ENCODE measurements at regions not wholly inside any gene's neighbourhood (a gene's known extent, or its start where the extent isn't known, plus 50 kb on each side); places are given as distances from the start of the nearest gene placed in this dataset.

DNA sequence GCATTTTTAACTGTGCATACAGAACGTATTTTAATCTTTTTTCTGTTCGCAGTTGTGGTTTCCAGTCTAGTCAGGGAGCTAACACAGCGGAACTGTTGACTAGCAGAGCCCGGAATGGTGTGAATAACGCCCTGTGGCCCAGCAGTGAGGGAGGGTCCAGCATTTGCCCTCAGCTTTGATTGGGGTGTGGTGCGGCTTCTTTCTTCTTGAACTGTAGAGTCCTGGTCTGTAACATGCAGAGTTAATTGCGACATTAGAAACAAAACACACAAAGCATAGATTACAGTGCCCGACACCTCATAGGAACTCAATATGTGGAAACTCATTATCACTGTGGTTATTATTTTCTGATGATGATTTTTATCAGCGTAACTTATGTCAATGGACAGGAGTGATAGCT is 253.6 kb downstream of the SOX11 start:
- WGBS (ENCODE audit: low lambda C conversion rate, missing lambda C conversion rate), result 80% methylated on average over 9 of the region's 9 CpGs
- Histone ChIP-seq H3K4me2 (no peak overlapping the region), H3K9me3 (ENCODE audit: low read depth) (no peaks in the 10 kb centered on the region)

DNA sequence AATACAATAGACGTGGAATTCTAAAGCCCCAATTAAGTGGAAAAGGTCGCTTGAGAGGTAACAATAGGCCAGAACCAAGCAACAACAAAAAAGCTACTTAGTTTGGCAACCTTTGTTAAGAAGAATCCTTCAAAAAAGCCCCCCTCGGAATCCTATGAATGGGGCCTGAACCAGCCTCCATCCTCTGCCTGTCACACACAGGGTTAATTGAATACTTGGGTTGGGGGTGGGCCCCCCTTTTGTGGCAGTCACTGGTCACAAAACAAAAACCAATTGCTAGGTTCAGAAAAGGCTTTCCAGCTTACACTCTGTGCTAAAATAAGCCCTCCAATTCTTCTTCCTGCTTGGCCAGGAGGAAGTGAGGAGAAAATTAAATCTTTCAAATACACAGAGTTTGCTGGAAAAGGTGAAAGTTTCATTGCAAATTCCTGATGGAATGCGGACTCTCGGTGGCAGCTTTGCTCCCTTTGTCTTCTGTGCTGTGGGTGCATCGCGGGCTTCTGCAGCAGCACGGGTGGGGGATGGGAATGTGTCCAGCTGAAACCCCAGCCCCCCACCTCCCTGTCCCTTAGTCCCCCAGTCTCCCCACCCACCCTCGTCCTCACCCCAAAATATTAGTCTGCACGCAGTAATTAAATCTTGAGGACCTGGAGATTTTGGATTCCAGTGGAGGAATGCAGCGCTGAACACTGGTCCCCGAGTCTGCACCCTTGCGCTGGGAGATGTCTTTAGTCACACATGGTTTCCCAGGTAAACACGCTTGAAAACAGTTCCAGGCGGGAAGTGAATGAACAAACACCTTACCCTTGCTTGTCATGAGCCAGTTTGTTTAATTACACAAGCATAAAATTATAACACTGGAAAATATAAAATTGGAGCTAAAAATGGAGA is 254.3 kb downstream of the SOX11 start:
- TF ChIP-seq EZH2 (IDR thresholded peaks at IDR 0.05; ENCODE audit: borderline replicate concordance) (no peak), EZH2phosphoT487 (IDR thresholded peaks at IDR 0.05; ENCODE audit: low read depth, severe bottlenecking, unreplicated experiment) (no peak)
- TF ChIP-seq, protein P1, sequence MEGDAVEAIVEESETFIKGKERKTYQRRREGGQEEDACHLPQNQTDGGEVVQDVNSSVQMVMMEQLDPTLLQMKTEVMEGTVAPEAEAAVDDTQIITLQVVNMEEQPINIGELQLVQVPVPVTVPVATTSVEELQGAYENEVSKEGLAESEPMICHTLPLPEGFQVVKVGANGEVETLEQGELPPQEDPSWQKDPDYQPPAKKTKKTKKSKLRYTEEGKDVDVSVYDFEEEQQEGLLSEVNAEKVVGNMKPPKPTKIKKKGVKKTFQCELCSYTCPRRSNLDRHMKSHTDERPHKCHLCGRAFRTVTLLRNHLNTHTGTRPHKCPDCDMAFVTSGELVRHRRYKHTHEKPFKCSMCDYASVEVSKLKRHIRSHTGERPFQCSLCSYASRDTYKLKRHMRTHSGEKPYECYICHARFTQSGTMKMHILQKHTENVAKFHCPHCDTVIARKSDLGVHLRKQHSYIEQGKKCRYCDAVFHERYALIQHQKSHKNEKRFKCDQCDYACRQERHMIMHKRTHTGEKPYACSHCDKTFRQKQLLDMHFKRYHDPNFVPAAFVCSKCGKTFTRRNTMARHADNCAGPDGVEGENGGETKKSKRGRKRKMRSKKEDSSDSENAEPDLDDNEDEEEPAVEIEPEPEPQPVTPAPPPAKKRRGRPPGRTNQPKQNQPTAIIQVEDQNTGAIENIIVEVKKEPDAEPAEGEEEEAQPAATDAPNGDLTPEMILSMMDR (IDR thresholded peaks at IDR 0.05; ENCODE audit: poor library complexity), result no peak

More for the DNA sequence above, 253.6 kb downstream of the SOX11 start:
- Histone ChIP-seq H3K79me2 (no peaks in the 10 kb centered on the region), H3K4me1 (ENCODE audit: insufficient read depth) (no peaks in the 10 kb centered on the region), H2AFZ (no peak overlapping the region), H3K36me3 (replicated peaks; ENCODE audit: insufficient read depth, low read depth) (no peaks in the 10 kb centered on the region), H4K20me1 (ENCODE audit: insufficient read depth, poor library complexity, severe bottlenecking) (no peaks in the 10 kb centered on the region), H3K27me3 (no peaks in the 10 kb centered on the region), H3K9me2 (replicated peaks; ENCODE audit: insufficient read depth) (no peaks in the 10 kb centered on the region), H3K4me3 (no peak overlapping the region), H3K27ac (no peak overlapping the region)
- TF ChIP-seq EZH2phosphoT487 (IDR thresholded peaks at IDR 0.05; ENCODE audit: low read depth, severe bottlenecking, unreplicated experiment), result no peak
- TF ChIP-seq, protein P1 (IDR thresholded peaks at IDR 0.05; ENCODE audit: poor library complexity), result no peak
- TF ChIP-seq EZH2 (IDR thresholded peaks at IDR 0.05; ENCODE audit: borderline replicate concordance), result no peak
- DNase-seq (ENCODE audit: low spot score), result no peak

DNA sequence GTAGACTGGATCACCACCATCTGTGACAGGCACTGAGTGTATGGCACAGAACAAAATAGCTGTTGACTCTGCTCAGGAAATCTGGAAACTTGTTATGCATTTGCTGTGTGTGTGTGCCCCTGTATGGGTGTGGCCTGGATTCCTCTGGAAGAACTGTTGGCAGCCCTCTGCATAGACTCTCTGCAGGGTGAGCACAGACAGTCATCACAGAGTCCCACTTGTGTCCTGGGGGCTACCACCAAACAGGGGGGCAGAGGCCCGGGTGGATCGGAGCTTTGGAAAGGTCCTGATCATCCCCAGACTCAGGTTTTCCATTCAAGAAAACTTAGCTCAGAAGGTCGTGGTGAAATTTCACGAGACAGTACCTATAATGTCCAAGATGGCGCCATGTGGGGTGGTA is 258.6 kb downstream of the SOX11 start:
- Histone ChIP-seq H3K4me2 (no peak overlapping the region), H3K27me3 (no peaks in the 10 kb centered on the region), H3K27ac (no peak overlapping the region), H4K20me1 (ENCODE audit: insufficient read depth, poor library complexity, severe bottlenecking) (no peaks in the 10 kb centered on the region), H3K79me2 (no peaks in the 10 kb centered on the region), H3K9me3 (ENCODE audit: low read depth) (no peaks in the 10 kb centered on the region), H3K9me2 (replicated peaks; ENCODE audit: insufficient read depth) (no peaks in the 10 kb centered on the region), H3K4me1 (ENCODE audit: insufficient read depth) (no peaks in the 10 kb centered on the region), H3K36me3 (replicated peaks; ENCODE audit: insufficient read depth, low read depth) (no peaks in the 10 kb centered on the region), H3K4me3 (no peak overlapping the region), H2AFZ (no peak overlapping the region)
- WGBS (ENCODE audit: low lambda C conversion rate, missing lambda C conversion rate), result 87% methylated on average over 5 of the region's 5 CpGs
- no peak for DNase-seq (ENCODE audit: low spot score)
- TF ChIP-seq EZH2 (IDR thresholded peaks at IDR 0.05; ENCODE audit: borderline replicate concordance) (no peak), EZH2phosphoT487 (IDR thresholded peaks at IDR 0.05; ENCODE audit: low read depth, severe bottlenecking, unreplicated experiment) (no peak)
- TF ChIP-seq, protein P1 (IDR thresholded peaks at IDR 0.05; ENCODE audit: poor library complexity), result no peak

More for the DNA sequence above, 254.3 kb downstream of the SOX11 start:
- Histone ChIP-seq H3K4me3 (no peak overlapping the region), H3K4me1 (ENCODE audit: insufficient read depth) (no peaks in the 10 kb centered on the region), H4K20me1 (ENCODE audit: insufficient read depth, poor library complexity, severe bottlenecking) (no peaks in the 10 kb centered on the region), H3K4me2 (no peak overlapping the region), H3K9me3 (ENCODE audit: low read depth) (no peaks in the 10 kb centered on the region), H2AFZ (no peak overlapping the region), H3K79me2 (no peaks in the 10 kb centered on the region), H3K27me3 (no peaks in the 10 kb centered on the region), H3K27ac (no peak overlapping the region), H3K9me2 (replicated peaks; ENCODE audit: insufficient read depth) (no peaks in the 10 kb centered on the region), H3K36me3 (replicated peaks; ENCODE audit: insufficient read depth, low read depth) (no peaks in the 10 kb centered on the region)
- 54% methylated on average over 15 of the region's 15 CpGs for WGBS (ENCODE audit: low lambda C conversion rate, missing lambda C conversion rate)
- DNase-seq (ENCODE audit: low spot score), result no peak

All from hepatocyte (in vitro differentiated cells).